OCI-LY3 (cell line): ENCODE measurements at regions not wholly inside any gene's neighbourhood (a gene's known extent, or its start where the extent isn't known, plus 50 kb on each side); places are given as distances from the start of the nearest gene placed in this dataset.

Experiments used
- H2AFZ ChIP-seq: fragments of 200-600, 300-600 bp; shearing (Covaris generic); 2 replicates; pipeline ENCODE4 v1.6.0; 2014; ENCODE audit warnings: antibody characterized with exemption, low read depth, low read length
- H3K27ac ChIP-seq: fragments of 200-600, 300-600 bp; sonication (generic); 2 replicates; pipeline ENCODE4 v1.5.1; 2014; ENCODE audit warnings: mild to moderate bottlenecking, low read length, moderate library complexity, mixed read lengths
- H3K27me3 ChIP-seq: fragments of 200-600, 300-600 bp; sonication (generic); 2 replicates; pipeline ENCODE4 v1.6.1; 2014; ENCODE audit warnings: low read depth, low read length, mixed read lengths
- H3K36me3 ChIP-seq: fragments of 200-600, 300-600 bp; sonication (generic); replicated peaks from 2 replicates; pipeline ENCODE3; 2014; ENCODE audit warnings: low read depth, low read length, mixed read lengths
- H3K4me1 ChIP-seq: fragments of 300-600, 200-600 bp; sonication (generic); 2 replicates; pipeline ENCODE4 v1.6.1; 2014; ENCODE audit warnings: low read length, mixed read lengths
- H3K4me2 ChIP-seq: fragments of 200-600, 300-600 bp; sonication (generic); 2 replicates; pipeline ENCODE4 v1.6.1; 2014; ENCODE audit warnings: low read length, mixed read lengths
- H3K4me3 ChIP-seq: fragments of 300-600, 200-600 bp; sonication (generic); 2 replicates; pipeline ENCODE4 v1.5.1; 2014; ENCODE audit warnings: antibody characterized with exemption, mild to moderate bottlenecking, low read length, moderate library complexity
- H3K79me2 ChIP-seq: fragments of 300-600, 200-600 bp; shearing (Covaris generic); 2 replicates; pipeline ENCODE4 v1.6.1; 2014; ENCODE audit warnings: mild to moderate bottlenecking, low read length, mixed read lengths
- H3K9ac ChIP-seq: fragments of 300-600, 200-600 bp; shearing (Covaris generic); 2 replicates; pipeline ENCODE4 v1.6.0; 2014; ENCODE audit warnings: mild to moderate bottlenecking, low read length, moderate library complexity
- H3K9me3 ChIP-seq: fragments of 200-600, 300-600 bp; shearing (Covaris generic); 2 replicates; pipeline ENCODE4 v1.6.1; 2014; ENCODE audit warnings: low read length, mixed read lengths; ENCODE audit not compliant: insufficient read depth
- H4K20me1 ChIP-seq: fragments of 200-600, 300-600 bp; sonication (generic); 2 replicates; pipeline ENCODE4 v1.6.1; 2016; ENCODE audit warnings: low read length, mixed read lengths; ENCODE audit not compliant: insufficient read depth
- EZH2phosphoT487 ChIP-seq: fragments of 200-600 bp; shearing (Covaris generic); IDR thresholded peaks from 2 replicates; pipeline ENCODE4 v1.6.1; 2018; ENCODE audit warnings: antibody characterized with exemption, mixed run types, low read depth
- TF ChIP-seq, protein P1 (sequence below): fragments of 200-600, 300-600 bp; sonication (generic); IDR thresholded peaks from 2 replicates; pipeline ENCODE4 v1.5.1; 2014; ENCODE audit warnings: antibody characterized with exemption, low read length, low read depth

- H3K27me3 ChIP-seq = no peaks in the 10 kb centered on the region
- no peaks in the 10 kb centered on the region for H3K36me3 ChIP-seq
- TF ChIP-seq, protein P1, sequence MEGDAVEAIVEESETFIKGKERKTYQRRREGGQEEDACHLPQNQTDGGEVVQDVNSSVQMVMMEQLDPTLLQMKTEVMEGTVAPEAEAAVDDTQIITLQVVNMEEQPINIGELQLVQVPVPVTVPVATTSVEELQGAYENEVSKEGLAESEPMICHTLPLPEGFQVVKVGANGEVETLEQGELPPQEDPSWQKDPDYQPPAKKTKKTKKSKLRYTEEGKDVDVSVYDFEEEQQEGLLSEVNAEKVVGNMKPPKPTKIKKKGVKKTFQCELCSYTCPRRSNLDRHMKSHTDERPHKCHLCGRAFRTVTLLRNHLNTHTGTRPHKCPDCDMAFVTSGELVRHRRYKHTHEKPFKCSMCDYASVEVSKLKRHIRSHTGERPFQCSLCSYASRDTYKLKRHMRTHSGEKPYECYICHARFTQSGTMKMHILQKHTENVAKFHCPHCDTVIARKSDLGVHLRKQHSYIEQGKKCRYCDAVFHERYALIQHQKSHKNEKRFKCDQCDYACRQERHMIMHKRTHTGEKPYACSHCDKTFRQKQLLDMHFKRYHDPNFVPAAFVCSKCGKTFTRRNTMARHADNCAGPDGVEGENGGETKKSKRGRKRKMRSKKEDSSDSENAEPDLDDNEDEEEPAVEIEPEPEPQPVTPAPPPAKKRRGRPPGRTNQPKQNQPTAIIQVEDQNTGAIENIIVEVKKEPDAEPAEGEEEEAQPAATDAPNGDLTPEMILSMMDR = no peak
- TF ChIP-seq EZH2phosphoT487 = no peak
- no peak overlapping the region for H2AFZ ChIP-seq
- no peak overlapping the region for H3K4me3 ChIP-seq
- H3K79me2 ChIP-seq = no peaks in the 10 kb centered on the region
- no peak overlapping the region for H3K4me2 ChIP-seq
- H3K27ac ChIP-seq = no peak overlapping the region
- no peaks in the 10 kb centered on the region for H4K20me1 ChIP-seq
- H3K4me1 ChIP-seq = no peaks in the 10 kb centered on the region
- no peaks in the 10 kb centered on the region for H3K9me3 ChIP-seq
- no peak overlapping the region for H3K9ac ChIP-seq
Observed at GRCh38 chr4:32196950-32197688, 1477.0 kb downstream of the PCDH7 start.

GRCh38 chr4:32199639-32200038 lies 1479.5 kb downstream of the PCDH7 start:
- Histone ChIP-seq H3K4me1 (no peaks in the 10 kb centered on the region), H2AFZ (no peak overlapping the region), H3K4me3 (no peak overlapping the region), H3K9ac (no peak overlapping the region), H3K9me3 (no peaks in the 10 kb centered on the region), H3K79me2 (no peaks in the 10 kb centered on the region), H3K36me3 (peaks cover 2% of the 10 kb centered on the region), H3K27ac (no peak overlapping the region), H4K20me1 (no peaks in the 10 kb centered on the region), H3K4me2 (no peak overlapping the region), H3K27me3 (no peaks in the 10 kb centered on the region)
- TF ChIP-seq, protein P1 = no peak
- TF ChIP-seq EZH2phosphoT487 = no peak

GRCh38 chr4:32203340-32203739 lies 1483.2 kb downstream of the PCDH7 start:
- no peaks in the 10 kb centered on the region for H3K79me2 ChIP-seq
- H3K9ac ChIP-seq = no peak overlapping the region
- H2AFZ ChIP-seq = no peak overlapping the region
- no peak overlapping the region for H3K4me3 ChIP-seq
- no peaks in the 10 kb centered on the region for H3K27me3 ChIP-seq
- no peaks in the 10 kb centered on the region for H3K4me1 ChIP-seq
- peaks cover 9% of the 10 kb centered on the region for H3K36me3 ChIP-seq
- H4K20me1 ChIP-seq = no peaks in the 10 kb centered on the region
- no peak overlapping the region for H3K4me2 ChIP-seq
- H3K9me3 ChIP-seq = peaks cover 3% of the 10 kb centered on the region; the same call in 1 of the 2 replicates
- no peak overlapping the region for H3K27ac ChIP-seq
- no peak for TF ChIP-seq EZH2phosphoT487
- TF ChIP-seq, protein P1 = no peak

- Histone ChIP-seq H3K27me3 (no peaks in the 10 kb centered on the region), H3K79me2 (no peaks in the 10 kb centered on the region), H2AFZ (no peak overlapping the region), H3K9ac (no peak overlapping the region), H3K27ac (no peak overlapping the region), H3K4me2 (no peak overlapping the region), H3K9me3 (peaks cover 3% of the 10 kb centered on the region; the same call in 1 of the 2 replicates), H3K4me1 (no peaks in the 10 kb centered on the region), H3K36me3 (peaks cover 9% of the 10 kb centered on the region), H4K20me1 (no peaks in the 10 kb centered on the region), H3K4me3 (no peak overlapping the region)
- TF ChIP-seq EZH2phosphoT487 = no peak
Observed at GRCh38 chr4:32206756-32207155, 1486.6 kb downstream of the PCDH7 start.
